HEK293T (cell line): ENCODE measurements at regions not wholly inside any gene's neighbourhood (a gene's known extent, or its start where the extent isn't known, plus 50 kb on each side); places are given as distances from the start of the nearest gene placed in this dataset.

ENCODE experiments used
- CTCF ChIA-PET: fragments of 350-600 bp; formaldehyde crosslinking; extraction: SDS; loops from one replicate; lab custom pipeline; 2021; ENCODE audit warnings: antibody characterized with exemption, inconsistent platforms; lab: Yijun Ruan, JAX
- POLR2A ChIA-PET: fragments of 350-600 bp; formaldehyde crosslinking; extraction: SDS; loops from one replicate; lab custom pipeline; 2020; ENCODE audit warnings: antibody characterized with exemption, inconsistent platforms; lab: Yijun Ruan, JAX
- DNase-seq: peaks from one replicate; pipeline ENCODE4 v3.0.0; 2012; ENCODE audit warnings: mixed read lengths; ENCODE audit errors: extremely low spot score
- ARNT ChIP-seq: fragments of 450-650 bp; IDR thresholded peaks from 2 replicates; pipeline ENCODE4 v1.6.1; 2017; ENCODE audit warnings: mild to moderate bottlenecking
- BHLHE40 ChIP-seq: fragments of 450-650 bp; IDR thresholded peaks from 2 replicates; pipeline ENCODE4 v1.6.1; 2016; ENCODE audit warnings: mild to moderate bottlenecking, moderate library complexity, borderline replicate concordance
- CTBP1 ChIP-seq: fragments of 450-650 bp; IDR thresholded peaks from 2 replicates; pipeline ENCODE4 v1.6.1; 2016; ENCODE audit warnings: borderline replicate concordance
- ELF4 ChIP-seq: fragments of 450-650 bp; IDR thresholded peaks from 2 replicates; pipeline ENCODE4 v1.6.1; 2017; ENCODE audit warnings: antibody characterized with exemption
- FOXA1 ChIP-seq: fragments of 450-650 bp; IDR thresholded peaks from 2 replicates; pipeline ENCODE4 v1.6.1; 2016; ENCODE audit warnings: mild to moderate bottlenecking
- FOXK2 ChIP-seq: fragments of 450-650 bp; IDR thresholded peaks from 2 replicates; pipeline ENCODE4 v1.6.1; 2016; ENCODE audit warnings: mild to moderate bottlenecking
- FOXM1 ChIP-seq: fragments of 450-650 bp; IDR thresholded peaks from 2 replicates; pipeline ENCODE4 v1.6.1; 2017; ENCODE audit warnings: mild to moderate bottlenecking, borderline replicate concordance
- HDGF ChIP-seq: fragments of 450-650 bp; IDR thresholded peaks from 2 replicates; pipeline ENCODE4 v1.6.1; 2017; ENCODE audit warnings: antibody characterized with exemption, borderline replicate concordance
- L3MBTL2 ChIP-seq: fragments of 450-650 bp; conservative IDR thresholded peaks from 2 replicates; pipeline ENCODE4 v1.6.1; 2016; ENCODE audit warnings: mild to moderate bottlenecking
- LEF1 ChIP-seq: fragments of 450-650 bp; IDR thresholded peaks from 2 replicates; pipeline ENCODE4 v1.6.1; 2017; ENCODE audit warnings: mild to moderate bottlenecking, borderline replicate concordance
- NFRKB ChIP-seq: fragments of 450-650 bp; IDR thresholded peaks from 2 replicates; pipeline ENCODE4 v1.6.1; 2016; ENCODE audit warnings: mild to moderate bottlenecking, moderate library complexity
- PKNOX1 ChIP-seq: fragments of 450-650 bp; IDR thresholded peaks from 2 replicates; pipeline ENCODE4 v1.6.1; 2016
- SP1 ChIP-seq: fragments of 450-650 bp; IDR thresholded peaks from 2 replicates; pipeline ENCODE4 v1.6.1; 2017
- SUZ12 ChIP-seq: fragments of 450-650 bp; IDR thresholded peaks from 2 replicates; pipeline ENCODE4 v1.6.1; 2016; ENCODE audit warnings: mild to moderate bottlenecking
- TARDBP ChIP-seq: fragments of 450-650 bp; IDR thresholded peaks from 2 replicates; pipeline ENCODE4 v1.6.1; 2016
- ZNF384 ChIP-seq: fragments of 450-650 bp; IDR thresholded peaks from 2 replicates; pipeline ENCODE4 v1.6.1; 2016

DNA sequence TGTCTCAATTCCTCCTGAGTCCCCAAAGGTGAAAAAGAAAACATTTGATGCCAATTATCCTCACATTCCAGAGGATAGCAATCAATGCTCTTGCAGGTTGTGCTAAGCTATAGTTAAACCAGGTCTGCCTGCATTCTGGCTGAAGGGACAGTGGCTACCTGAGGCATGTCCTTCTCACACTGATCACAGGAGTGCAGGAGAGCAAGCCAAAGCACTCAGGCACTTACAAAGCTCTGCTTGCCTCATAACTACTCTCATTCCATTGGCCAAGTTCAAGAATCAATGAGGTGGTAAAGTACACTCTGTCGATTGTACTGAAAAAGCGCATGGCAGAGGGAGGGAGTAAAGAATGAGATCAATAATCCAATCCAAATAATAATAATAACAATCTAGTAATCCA, 342.0 kb upstream of the PPP2R3A start:
- ChIA-PET POLR2A (no interaction called here), CTCF (no interaction called here)
- TF ChIP-seq FOXK2 (no peak), CTBP1 (no peak), NFRKB (no peak), FOXM1 (no peak), BHLHE40 (no peak), ELF4 (no peak)
- no peak for DNase-seq

DNA sequence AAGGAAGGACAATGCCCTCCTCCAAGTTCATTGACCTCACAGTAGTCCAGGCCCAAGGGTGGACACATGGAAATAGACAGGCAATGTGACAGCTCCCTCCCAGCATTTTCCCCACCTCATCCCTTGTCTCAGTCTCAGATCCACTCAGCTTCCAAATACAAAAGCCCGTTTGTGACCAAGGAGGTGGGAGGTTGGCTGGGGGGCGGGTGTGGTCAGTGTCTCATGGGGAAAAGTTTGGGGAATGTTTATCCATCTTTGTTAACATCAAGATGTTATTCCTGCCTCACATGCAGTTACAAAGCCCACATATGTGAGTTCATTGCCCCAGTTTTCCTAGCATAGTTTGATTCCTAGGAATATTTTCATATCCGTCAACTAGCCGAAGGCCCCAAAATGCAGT, 338.5 kb upstream of the PPP2R3A start:
- ChIA-PET CTCF (no interaction called here), POLR2A (no interaction called here)
- no peak for TF ChIP-seq FOXK2
- no peak for TF ChIP-seq LEF1
- no peak for TF ChIP-seq TARDBP
- no peak for TF ChIP-seq ELF4
- TF ChIP-seq CTBP1: no peak
- no peak for TF ChIP-seq ZNF384
- no peak for TF ChIP-seq FOXM1
- no peak for TF ChIP-seq FOXA1
- no peak for TF ChIP-seq BHLHE40
- no peak for DNase-seq

DNA sequence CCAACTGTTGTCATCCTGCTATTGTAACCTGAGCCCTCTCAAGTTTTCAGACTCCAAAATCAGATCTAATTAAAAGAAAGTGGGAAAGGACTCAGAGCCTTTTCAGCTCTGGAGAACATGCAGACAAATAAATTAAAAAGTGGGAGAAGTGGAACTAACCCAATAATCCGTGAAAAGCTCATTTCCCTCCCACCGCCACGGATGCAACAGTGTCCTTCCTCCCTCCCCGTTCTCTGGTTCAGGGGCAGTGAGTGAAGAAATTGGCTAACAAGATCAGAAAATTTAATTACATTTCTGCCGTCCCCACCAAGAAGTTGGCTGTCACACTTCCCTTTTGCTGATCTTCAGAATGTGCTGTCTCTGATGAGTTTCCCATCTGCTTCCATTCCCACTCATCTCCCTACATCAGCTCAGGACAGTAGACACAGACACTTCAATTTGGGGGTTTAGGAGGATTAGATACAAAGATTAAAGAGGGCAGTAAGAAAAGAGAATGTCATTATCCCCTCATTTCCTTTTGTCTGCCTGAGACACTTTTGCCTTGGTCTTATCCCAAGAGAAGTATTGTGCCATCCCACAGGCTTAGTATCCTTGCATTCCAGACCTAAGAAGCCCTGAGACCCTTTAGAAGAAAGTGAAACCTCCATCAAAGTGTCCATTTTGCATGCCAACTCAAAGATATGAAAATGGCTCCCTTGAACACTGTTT, 335.7 kb upstream of the PPP2R3A start:
- CTCF ChIA-PET: no interaction called here
- POLR2A ChIA-PET: no interaction called here
- no peak for DNase-seq
- TF ChIP-seq FOXK2 (no peak), BHLHE40 (no peak), FOXM1 (no peak), ELF4 (no peak), CTBP1 (no peak), ZNF384 (no peak), L3MBTL2 (no peak)

GRCh38 chr3:135632556-135633065, 332.9 kb upstream of the PPP2R3A start:
- no peak for DNase-seq
- TF ChIP-seq SUZ12 (no peak), NFRKB (no peak), L3MBTL2 (no peak), ZNF384 (no peak), ARNT (no peak)
- ChIA-PET POLR2A (no interaction called here), CTCF (no interaction called here)

GRCh38 chr3:135633078-135633477, 332.4 kb upstream of the PPP2R3A start:
- CTCF ChIA-PET: no interaction called here
- DNase-seq: no peak
- POLR2A ChIA-PET: no interaction called here
- no peak for TF ChIP-seq NFRKB
- TF ChIP-seq LEF1: no peak
- TF ChIP-seq PKNOX1: no peak
- TF ChIP-seq ZNF384: no peak
- TF ChIP-seq L3MBTL2: no peak
- no peak for TF ChIP-seq CTBP1
- TF ChIP-seq BHLHE40: no peak
- no peak for TF ChIP-seq ELF4
- TF ChIP-seq FOXK2: no peak
- TF ChIP-seq SP1: no peak
- no peak for TF ChIP-seq FOXA1
- no peak for TF ChIP-seq TARDBP
- no peak for TF ChIP-seq ARNT
- TF ChIP-seq SUZ12: no peak
- TF ChIP-seq FOXM1: no peak

DNA sequence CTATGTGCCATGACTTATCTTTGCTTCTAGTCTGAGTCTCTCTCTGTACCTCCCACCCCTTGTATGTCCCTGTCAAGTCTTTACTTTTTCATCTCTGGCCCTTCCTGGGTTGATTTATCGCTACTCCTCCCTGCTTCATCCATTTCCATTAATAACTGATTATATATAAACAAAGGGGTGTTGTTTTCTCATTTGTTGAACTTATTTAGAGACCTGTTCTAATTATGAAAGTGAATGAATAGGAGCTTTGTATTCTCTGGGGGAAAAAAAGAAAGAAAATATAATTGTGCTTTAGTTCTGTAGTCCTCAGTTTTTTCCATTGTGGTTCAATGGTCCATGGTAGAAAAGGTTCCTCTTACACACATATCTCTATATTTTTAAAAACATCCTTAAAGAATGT, 328.9 kb upstream of the PPP2R3A start:
- ChIA-PET CTCF (no interaction called here), POLR2A (no interaction called here)
- DNase-seq: no peak
- TF ChIP-seq FOXM1: no peak
- no peak for TF ChIP-seq CTBP1
- TF ChIP-seq SP1: no peak
- no peak for TF ChIP-seq NFRKB
- TF ChIP-seq ZNF384: no peak
- no peak for TF ChIP-seq FOXA1
- TF ChIP-seq SUZ12: no peak
- no peak for TF ChIP-seq LEF1
- TF ChIP-seq BHLHE40: no peak
- no peak for TF ChIP-seq L3MBTL2
- TF ChIP-seq TARDBP: no peak
- TF ChIP-seq HDGF: no peak
- TF ChIP-seq ARNT: no peak
- no peak for TF ChIP-seq PKNOX1
- no peak for TF ChIP-seq ELF4
- no peak for TF ChIP-seq FOXK2

DNA sequence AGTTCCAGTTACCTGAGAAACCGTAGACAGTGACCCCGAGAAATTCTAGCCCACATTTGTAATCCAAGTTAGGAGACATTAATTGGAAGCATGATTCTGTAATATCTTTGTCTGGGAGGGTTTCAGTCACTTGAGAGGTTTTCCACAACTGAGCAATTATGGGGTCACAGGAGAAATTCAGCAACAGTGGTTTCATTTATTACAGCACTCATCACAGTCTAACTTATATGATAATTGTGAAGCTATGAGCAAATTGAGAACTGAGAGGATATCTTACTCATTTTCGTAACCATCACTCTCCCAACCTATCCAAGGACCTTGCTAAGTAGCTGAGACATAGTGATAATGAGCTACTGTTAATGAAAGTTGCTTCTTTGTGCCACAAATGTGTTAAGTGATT, 328.5 kb upstream of the PPP2R3A start:
- CTCF ChIA-PET: no interaction called here
- no peak for DNase-seq
- TF ChIP-seq ELF4 (no peak), NFRKB (no peak), SUZ12 (no peak), ARNT (no peak), FOXM1 (no peak), CTBP1 (no peak), ZNF384 (no peak), TARDBP (no peak), FOXA1 (no peak), SP1 (no peak)
- POLR2A ChIA-PET: no interaction called here
